ENCODE measurements at regions not wholly inside any gene's neighbourhood (a gene's known extent, or its start where the extent isn't known, plus 50 kb on each side); places are given as distances from the start of the nearest gene placed in this dataset.

GRCh38 chr4:22202975-22203710 lies 254.6 kb upstream of the KCNIP4 start:
- no peak overlapping the region for H3K27ac ChIP-seq

GRCh38 chr4:22202246-22202974 lies 253.8 kb upstream of the KCNIP4 start:
- Histone ChIP-seq H2AFZ (no peak overlapping the region), H3K9me3 (ENCODE audit: insufficient read depth, low read depth) (no peaks in the 10 kb centered on the region), H3K79me2 (ENCODE audit: low read depth) (no peaks in the 10 kb centered on the region), H3K4me2 (no peak overlapping the region), H3K27ac (no peak overlapping the region), H3K9me2 (ENCODE audit: insufficient read depth) (no peaks in the 10 kb centered on the region), H4K20me1 (ENCODE audit: insufficient read depth) (no peaks in the 10 kb centered on the region), H3K36me3 (ENCODE audit: low read depth) (no peaks in the 10 kb centered on the region), H3K4me3 (no peak overlapping the region), H3K4me1 (replicated peaks; ENCODE audit: insufficient read depth) (no peaks in the 10 kb centered on the region), H3K27me3 (ENCODE audit: insufficient read depth, low read depth) (no peaks in the 10 kb centered on the region), H3F3A (ENCODE audit: insufficient read depth, low read depth) (no peaks in the 10 kb centered on the region)
- no peak for TF ChIP-seq EZH2 (IDR thresholded peaks at IDR 0.05; ENCODE audit: low read depth)
- no peak for TF ChIP-seq CTCF (conservative IDR thresholded peaks at IDR 0.05)
- intact Hi-C loops (cut with micrococcal nuclease; ENCODE audit: unreplicated experiment), result no loop called here
- BruUV-seq (replicated peaks), result no TSS peak
- no peak for DNase-seq
- ChIA-PET POLR2A (ENCODE audit: unreplicated experiment) (no interaction called here), CTCF (no interaction called here)

More at GRCh38 chr4:22202975-22203710, 254.6 kb upstream of the KCNIP4 start:
- Histone ChIP-seq H3K4me2 (no peak overlapping the region), H3K4me1 (replicated peaks; ENCODE audit: insufficient read depth) (no peaks in the 10 kb centered on the region), H3K36me3 (ENCODE audit: low read depth) (no peaks in the 10 kb centered on the region), H3F3A (ENCODE audit: insufficient read depth, low read depth) (no peaks in the 10 kb centered on the region), H2AFZ (no peak overlapping the region), H3K9me2 (ENCODE audit: insufficient read depth) (no peaks in the 10 kb centered on the region), H4K20me1 (ENCODE audit: insufficient read depth) (no peaks in the 10 kb centered on the region), H3K9me3 (ENCODE audit: insufficient read depth, low read depth) (no peaks in the 10 kb centered on the region), H3K79me2 (ENCODE audit: low read depth) (no peaks in the 10 kb centered on the region), H3K4me3 (no peak overlapping the region), H3K27me3 (ENCODE audit: insufficient read depth, low read depth) (no peaks in the 10 kb centered on the region)
- ChIA-PET POLR2A (ENCODE audit: unreplicated experiment) (no interaction called here), CTCF (no interaction called here)
- DNase-seq, result no peak
- intact Hi-C loops (cut with micrococcal nuclease; ENCODE audit: unreplicated experiment), result no loop called here
- BruUV-seq (replicated peaks), result no TSS peak
- TF ChIP-seq CTCF (conservative IDR thresholded peaks at IDR 0.05), result no peak
- no peak for TF ChIP-seq EZH2 (IDR thresholded peaks at IDR 0.05; ENCODE audit: low read depth)

- no peaks in the 10 kb centered on the region for H4K20me1 ChIP-seq (ENCODE audit: insufficient read depth)
- no peak overlapping the region for H3K4me3 ChIP-seq
- no peaks in the 10 kb centered on the region for H3K79me2 ChIP-seq (ENCODE audit: low read depth)
- no peak overlapping the region for H3K4me2 ChIP-seq
- no peaks in the 10 kb centered on the region for H3K9me2 ChIP-seq (ENCODE audit: insufficient read depth)
- H3K4me1 ChIP-seq (replicated peaks; ENCODE audit: insufficient read depth), result no peaks in the 10 kb centered on the region
- no peaks in the 10 kb centered on the region for H3K27me3 ChIP-seq (ENCODE audit: insufficient read depth, low read depth)
- no peak overlapping the region for H3K27ac ChIP-seq
- ChIA-PET CTCF (no interaction called here), POLR2A (ENCODE audit: unreplicated experiment) (no interaction called here)
- no peaks in the 10 kb centered on the region for H3F3A ChIP-seq (ENCODE audit: insufficient read depth, low read depth)
- H2AFZ ChIP-seq, result no peak overlapping the region
- intact Hi-C loops (cut with micrococcal nuclease; ENCODE audit: unreplicated experiment), result no loop called here
- no peaks in the 10 kb centered on the region for H3K9me3 ChIP-seq (ENCODE audit: insufficient read depth, low read depth)
- H3K36me3 ChIP-seq (ENCODE audit: low read depth), result no peaks in the 10 kb centered on the region
- TF ChIP-seq EZH2 (IDR thresholded peaks at IDR 0.05; ENCODE audit: low read depth) (no peak), CTCF (conservative IDR thresholded peaks at IDR 0.05) (no peak)
- DNase-seq, result no peak
- BruUV-seq (replicated peaks), result no TSS peak
These were observed 252.7 kb upstream of the KCNIP4 start for GRCh38 chr4:22201256-22201655.

Data from PC-9 (cell line).